ENCODE measurements at regions not wholly inside any gene's neighbourhood (a gene's known extent, or its start where the extent isn't known, plus 50 kb on each side); places are given as distances from the start of the nearest gene placed in this dataset.

DNA sequence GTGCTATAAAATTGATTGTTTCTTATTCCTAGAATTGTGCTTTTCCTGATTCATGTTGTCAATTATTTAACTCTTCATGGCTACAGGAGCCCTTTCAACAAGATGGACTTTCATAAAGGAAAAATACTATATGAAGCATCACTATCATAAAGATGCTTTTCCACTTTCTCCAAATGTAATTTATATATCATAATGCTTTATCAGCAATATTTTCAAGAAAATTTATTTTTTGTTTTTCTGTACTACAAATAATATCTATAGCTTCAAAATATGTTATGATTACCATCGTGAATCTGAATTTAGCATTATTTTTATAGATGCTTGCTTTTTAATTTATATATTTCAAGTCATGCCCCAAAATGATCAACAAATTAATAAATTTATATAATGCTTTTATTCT, 873.5 kb upstream of the LRFN5 start:
- Histone ChIP-seq H3K27me3 (ENCODE audit: control insufficient read depth in 1 of 2, insufficient read depth in 2 of 2, low read length in 2 of 2) (no peaks in the 10 kb centered on the region), H3K4me2 (ENCODE audit: low read depth, low read length) (no peak overlapping the region), H3K4me3 (replicated peaks in 1 of 3; ENCODE audit: insufficient read depth in 1 of 3, low read depth in 2 of 3, low read length in 3 of 3) (no peak overlapping the region; a peak in 1 of 6 replicates), H3K27ac (ENCODE audit: extremely low read length, insufficient read depth, low read length) (no peak overlapping the region), H4K20me1 (ENCODE audit: insufficient read depth, low read length) (no peaks in the 10 kb centered on the region), H3K9ac (ENCODE audit: insufficient read depth, low read depth, low read length) (no peak overlapping the region), H3K9me3 (ENCODE audit: low read length) (peaks cover 75% of the 10 kb centered on the region), H3K4me1 (ENCODE audit: insufficient read depth, low read length) (no peaks in the 10 kb centered on the region), H3K36me3 (replicated peaks in 1 of 2; ENCODE audit: control insufficient read depth in 1 of 2, insufficient read depth in 2 of 2, low read length in 2 of 2) (no peaks in the 10 kb centered on the region), H2AFZ (ENCODE audit: low read length) (no peak overlapping the region), H3K79me2 (ENCODE audit: insufficient read depth, low read length) (no peaks in the 10 kb centered on the region)
- in situ Hi-C loops (cut with HindIII; ENCODE audit: extremely low pct_ligation_motif_present, low pct_unique_long_range_greater_than_20kb), result no loop called here
- DNase-seq (ENCODE audit: low spot score), result no peak
- intact Hi-C loops (cut with micrococcal nuclease; ENCODE audit: unreplicated experiment), result no loop called here
- FAIRE-seq, result no peak
- WGBS (ENCODE audit: low lambda C conversion rate), result under 1% methylated on average over 1 of the region's 1 CpG
- POLR2A ChIA-PET, result no interaction called here
- CTCF ChIA-PET (ENCODE audit: low intra/inter-chr PET ratio, low total read pairs), result no interaction called here
- TF ChIP-seq ZSCAN25 (CRISPR knock-in tag; IDR thresholded peaks at IDR 0.05) (no peak), ZMAT3 (CRISPR knock-in tag; conservative IDR thresholded peaks at IDR 0.05) (no peak), KDM4B (CRISPR knock-in tag; IDR thresholded peaks at IDR 0.05) (no peak), ZNF383 (CRISPR knock-in tag; IDR thresholded peaks at IDR 0.05; ENCODE audit: borderline replicate concordance) (no peak), NPAS2 (CRISPR knock-in tag; IDR thresholded peaks at IDR 0.05; ENCODE audit: borderline replicate concordance) (no peak), MAFF (IDR thresholded peaks at IDR 0.05; ENCODE audit: low read depth, low read length) (peak; percentile 92), MAFK (conservative IDR thresholded peaks at IDR 0.05 in 1 of 2, IDR thresholded peaks at IDR 0.05 in 1 of 2; ENCODE audit: low read length in 2 of 2) (peak; percentile 90 to 95), ZNF83 (CRISPR knock-in tag; IDR thresholded peaks at IDR 0.05; ENCODE audit: borderline replicate concordance) (no peak), ZNF790 (CRISPR knock-in tag; IDR thresholded peaks at IDR 0.05; ENCODE audit: borderline replicate concordance) (no peak), ZNF839 (CRISPR knock-in tag; IDR thresholded peaks at IDR 0.05; ENCODE audit: borderline replicate concordance) (no peak)
- TF ChIP-seq, protein P1, sequence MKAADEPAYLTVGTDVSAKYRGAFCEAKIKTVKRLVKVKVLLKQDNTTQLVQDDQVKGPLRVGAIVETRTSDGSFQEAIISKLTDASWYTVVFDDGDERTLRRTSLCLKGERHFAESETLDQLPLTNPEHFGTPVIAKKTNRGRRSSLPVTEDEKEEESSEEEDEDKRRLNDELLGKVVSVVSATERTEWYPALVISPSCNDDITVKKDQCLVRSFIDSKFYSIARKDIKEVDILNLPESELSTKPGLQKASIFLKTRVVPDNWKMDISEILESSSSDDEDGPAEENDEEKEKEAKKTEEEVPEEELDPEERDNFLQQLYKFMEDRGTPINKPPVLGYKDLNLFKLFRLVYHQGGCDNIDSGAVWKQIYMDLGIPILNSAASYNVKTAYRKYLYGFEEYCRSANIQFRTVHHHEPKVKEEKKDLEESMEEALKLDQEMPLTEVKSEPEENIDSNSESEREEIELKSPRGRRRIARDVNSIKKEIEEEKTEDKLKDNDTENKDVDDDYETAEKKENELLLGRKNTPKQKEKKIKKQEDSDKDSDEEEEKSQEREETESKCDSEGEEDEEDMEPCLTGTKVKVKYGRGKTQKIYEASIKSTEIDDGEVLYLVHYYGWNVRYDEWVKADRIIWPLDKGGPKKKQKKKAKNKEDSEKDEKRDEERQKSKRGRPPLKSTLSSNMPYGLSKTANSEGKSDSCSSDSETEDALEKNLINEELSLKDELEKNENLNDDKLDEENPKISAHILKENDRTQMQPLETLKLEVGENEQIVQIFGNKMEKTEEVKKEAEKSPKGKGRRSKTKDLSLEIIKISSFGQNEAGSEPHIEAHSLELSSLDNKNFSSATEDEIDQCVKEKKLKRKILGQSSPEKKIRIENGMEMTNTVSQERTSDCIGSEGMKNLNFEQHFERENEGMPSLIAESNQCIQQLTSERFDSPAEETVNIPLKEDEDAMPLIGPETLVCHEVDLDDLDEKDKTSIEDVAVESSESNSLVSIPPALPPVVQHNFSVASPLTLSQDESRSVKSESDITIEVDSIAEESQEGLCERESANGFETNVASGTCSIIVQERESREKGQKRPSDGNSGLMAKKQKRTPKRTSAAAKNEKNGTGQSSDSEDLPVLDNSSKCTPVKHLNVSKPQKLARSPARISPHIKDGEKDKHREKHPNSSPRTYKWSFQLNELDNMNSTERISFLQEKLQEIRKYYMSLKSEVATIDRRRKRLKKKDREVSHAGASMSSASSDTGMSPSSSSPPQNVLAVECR (CRISPR knock-in tag; IDR thresholded peaks at IDR 0.05; ENCODE audit: borderline replicate concordance), result no peak
- TF ChIP-seq, protein P2, sequence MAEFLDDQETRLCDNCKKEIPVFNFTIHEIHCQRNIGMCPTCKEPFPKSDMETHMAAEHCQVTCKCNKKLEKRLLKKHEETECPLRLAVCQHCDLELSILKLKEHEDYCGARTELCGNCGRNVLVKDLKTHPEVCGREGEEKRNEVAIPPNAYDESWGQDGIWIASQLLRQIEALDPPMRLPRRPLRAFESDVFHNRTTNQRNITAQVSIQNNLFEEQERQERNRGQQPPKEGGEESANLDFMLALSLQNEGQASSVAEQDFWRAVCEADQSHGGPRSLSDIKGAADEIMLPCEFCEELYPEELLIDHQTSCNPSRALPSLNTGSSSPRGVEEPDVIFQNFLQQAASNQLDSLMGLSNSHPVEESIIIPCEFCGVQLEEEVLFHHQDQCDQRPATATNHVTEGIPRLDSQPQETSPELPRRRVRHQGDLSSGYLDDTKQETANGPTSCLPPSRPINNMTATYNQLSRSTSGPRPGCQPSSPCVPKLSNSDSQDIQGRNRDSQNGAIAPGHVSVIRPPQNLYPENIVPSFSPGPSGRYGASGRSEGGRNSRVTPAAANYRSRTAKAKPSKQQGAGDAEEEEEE (CRISPR knock-in tag; IDR thresholded peaks at IDR 0.05; ENCODE audit: borderline replicate concordance), result no peak
- no TSS peak for BruUV-seq (replicated peaks)
- ATAC-seq, result no peak

Data from HepG2 (cell line).